HG03045 (cell line): ENCODE measurements at regions not wholly inside any gene's neighbourhood (a gene's known extent, or its start where the extent isn't known, plus 50 kb on each side); places are given as distances from the start of the nearest gene placed in this dataset.

Source experiments
- ATAC-seq: cut with Tn5 transposase; IDR thresholded peaks from one replicate; pipeline ENCODE4 v1.9.1; 2021; ENCODE audit warnings: mild to moderate bottlenecking, moderate library complexity; ENCODE audit not compliant: unreplicated experiment

- ATAC-seq, result no peak
These were observed 261.5 kb downstream of the BMP2 start for GRCh38 chr20:7029019-7029418.

GRCh38 chr20:7031222-7031621, 263.7 kb downstream of the BMP2 start:
- no peak for ATAC-seq

GRCh38 chr20:7038029-7038428, 270.5 kb downstream of the BMP2 start:
- ATAC-seq, result no peak

- ATAC-seq, result no peak
These were observed 290.1 kb downstream of the BMP2 start for GRCh38 chr20:7057611-7058010.

GRCh38 chr20:7078804-7079203, 311.3 kb downstream of the BMP2 start:
- ATAC-seq, result no peak

GRCh38 chr20:7080472-7080871, 313.0 kb downstream of the BMP2 start:
- no peak for ATAC-seq

GRCh38 chr20:7085467-7085866, 318.0 kb downstream of the BMP2 start:
- ATAC-seq, result no peak

GRCh38 chr20:7087803-7088202, 320.3 kb downstream of the BMP2 start:
- no peak for ATAC-seq

GRCh38 chr20:7090001-7090400, 322.5 kb downstream of the BMP2 start:
- no peak for ATAC-seq

GRCh38 chr20:7090811-7091210, 323.3 kb downstream of the BMP2 start:
- ATAC-seq, result no peak

GRCh38 chr20:7091655-7092054, 324.2 kb downstream of the BMP2 start:
- no peak for ATAC-seq

- no peak for ATAC-seq
These were observed 327.0 kb downstream of the BMP2 start for GRCh38 chr20:7094438-7094997.

- no peak for ATAC-seq
These were observed 339.4 kb downstream of the BMP2 start for GRCh38 chr20:7106910-7107309.

- ATAC-seq, result no peak
These were observed 341.4 kb downstream of the BMP2 start for GRCh38 chr20:7108929-7109328.

GRCh38 chr20:7113577-7114466, 346.3 kb downstream of the BMP2 start:
- no peak for ATAC-seq

- ATAC-seq, result no peak
These were observed 356.0 kb downstream of the BMP2 start for GRCh38 chr20:7123457-7123856.

- no peak for ATAC-seq
These were observed 356.6 kb downstream of the BMP2 start for GRCh38 chr20:7124120-7124519.

- ATAC-seq, result no peak
These were observed 369.4 kb downstream of the BMP2 start for GRCh38 chr20:7136886-7137285.

- ATAC-seq, result no peak
These were observed 370.1 kb downstream of the BMP2 start for GRCh38 chr20:7137395-7138151.

GRCh38 chr20:7144464-7144863, 377.0 kb downstream of the BMP2 start:
- ATAC-seq, result no peak

- ATAC-seq, result no peak
These were observed 379.2 kb downstream of the BMP2 start for GRCh38 chr20:7146552-7147219.
